Smooth muscle cell (in vitro differentiated cells): ENCODE measurements at regions not wholly inside any gene's neighbourhood (a gene's known extent, or its start where the extent isn't known, plus 50 kb on each side); places are given as distances from the start of the nearest gene placed in this dataset.
A peak's percentile ranks its signal among the peaks of the same experiment; 100 is the strongest.

Experiments
- DNase-seq: peaks from one replicate; lab custom pipeline; 2025; ENCODE audit not compliant: unreplicated experiment; lab: John Stamatoyannopoulos, UW
- H2AFZ ChIP-seq: fragments of 200-600 bp; sonication (generic); 2 replicates; pipeline ENCODE4 v1.6.0; 2016; ENCODE audit warnings: antibody characterized with exemption, low read depth, mild to moderate bottlenecking
- H3F3A ChIP-seq: fragments of 200-600 bp; sonication (generic); 2 replicates; pipeline ENCODE4 v1.6.0; 2017; ENCODE audit warnings: antibody characterized with exemption, low read depth
- H3K27ac ChIP-seq: fragments of 200-600 bp; sonication (generic); 2 replicates; pipeline ENCODE4 v1.5.1; 2016; ENCODE audit warnings: low read depth, mild to moderate bottlenecking
- H3K27me3 ChIP-seq: fragments of 200-600 bp; sonication (generic); 2 replicates; pipeline ENCODE4 v1.6.1; 2016; ENCODE audit warnings: low read depth, mild to moderate bottlenecking
- H3K36me3 ChIP-seq: fragments of 200-600 bp; sonication (generic); 2 replicates; pipeline ENCODE4 v1.5.1; 2016; ENCODE audit warnings: low read depth
- H3K4me1 ChIP-seq: fragments of 200-600 bp; sonication (generic); 2 replicates; pipeline ENCODE4 v1.5.1; 2016; ENCODE audit warnings: low read depth
- H3K4me2 ChIP-seq: fragments of 200-600 bp; sonication (generic); 2 replicates; pipeline ENCODE4 v1.6.0; 2016; ENCODE audit warnings: mild to moderate bottlenecking
- H3K4me3 ChIP-seq: fragments of 200-600 bp; sonication (generic); 2 replicates; pipeline ENCODE4 v1.5.1; 2016; ENCODE audit warnings: mild to moderate bottlenecking
- H3K79me2 ChIP-seq: fragments of 200-600 bp; sonication (generic); 2 replicates; pipeline ENCODE4 v1.6.0; 2016; ENCODE audit warnings: low read depth, mild to moderate bottlenecking
- H3K9ac ChIP-seq: fragments of 200-600 bp; sonication (generic); 2 replicates; pipeline ENCODE4 v1.6.0; 2016; ENCODE audit warnings: low read depth
- H3K9me3 ChIP-seq: fragments of 200-600 bp; sonication (generic); replicated peaks from 2 replicates; pipeline ENCODE4 v1.5.1; 2016; ENCODE audit warnings: low read depth
- H4K20me1 ChIP-seq: fragments of 200-600 bp; sonication (generic); 2 replicates; pipeline ENCODE4 v1.6.0; 2016; ENCODE audit warnings: low read depth
- WGBS: methylation state at CpG from one replicate; pipeline ENCODE4 v1.1.7; 2016; ENCODE audit warnings: low lambda C conversion rate; 5-methylcytosine and 5-hydroxymethylcytosine counted together
- TF ChIP-seq, protein P1 (sequence below): fragments of 200-600 bp; sonication (generic); IDR thresholded peaks from 2 replicates; pipeline ENCODE4 v1.5.1; 2017; ENCODE audit warnings: borderline replicate concordance, mild to moderate bottlenecking, antibody characterized with exemption; ENCODE audit not compliant: insufficient read depth, poor library complexity, severe bottlenecking

DNA sequence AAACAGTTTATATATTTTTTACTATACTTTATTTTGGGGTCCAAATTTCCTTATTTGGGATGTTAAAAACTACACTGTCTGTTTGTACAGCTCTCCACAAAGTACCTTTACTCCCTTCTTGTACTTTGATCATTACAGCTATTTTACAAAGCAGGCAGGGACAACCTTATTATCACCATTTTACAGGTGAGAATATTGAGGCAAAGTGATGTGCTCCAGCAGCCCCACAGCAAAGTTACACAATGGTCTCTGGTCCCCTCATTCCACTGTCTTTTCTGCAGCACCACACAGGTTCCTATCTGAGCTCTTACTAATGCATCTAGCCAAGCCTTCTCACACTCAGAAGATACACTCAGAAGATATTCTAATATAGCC lies 457.3 kb downstream of the RASEF start:
- Histone ChIP-seq H3K4me2 (no peak overlapping the region), H3K4me3 (no peak overlapping the region), H2AFZ (no peak overlapping the region), H3K27ac (no peak overlapping the region), H3K36me3 (no peaks in the 10 kb centered on the region), H4K20me1 (no peaks in the 10 kb centered on the region), H3K9me3 (no peaks in the 10 kb centered on the region), H3K9ac (no peak overlapping the region), H3K79me2 (no peaks in the 10 kb centered on the region), H3K27me3 (peaks cover 28% of the 10 kb centered on the region), H3K4me1 (peaks cover 9% of the 10 kb centered on the region), H3F3A (no peaks in the 10 kb centered on the region)
- TF ChIP-seq, protein P1, sequence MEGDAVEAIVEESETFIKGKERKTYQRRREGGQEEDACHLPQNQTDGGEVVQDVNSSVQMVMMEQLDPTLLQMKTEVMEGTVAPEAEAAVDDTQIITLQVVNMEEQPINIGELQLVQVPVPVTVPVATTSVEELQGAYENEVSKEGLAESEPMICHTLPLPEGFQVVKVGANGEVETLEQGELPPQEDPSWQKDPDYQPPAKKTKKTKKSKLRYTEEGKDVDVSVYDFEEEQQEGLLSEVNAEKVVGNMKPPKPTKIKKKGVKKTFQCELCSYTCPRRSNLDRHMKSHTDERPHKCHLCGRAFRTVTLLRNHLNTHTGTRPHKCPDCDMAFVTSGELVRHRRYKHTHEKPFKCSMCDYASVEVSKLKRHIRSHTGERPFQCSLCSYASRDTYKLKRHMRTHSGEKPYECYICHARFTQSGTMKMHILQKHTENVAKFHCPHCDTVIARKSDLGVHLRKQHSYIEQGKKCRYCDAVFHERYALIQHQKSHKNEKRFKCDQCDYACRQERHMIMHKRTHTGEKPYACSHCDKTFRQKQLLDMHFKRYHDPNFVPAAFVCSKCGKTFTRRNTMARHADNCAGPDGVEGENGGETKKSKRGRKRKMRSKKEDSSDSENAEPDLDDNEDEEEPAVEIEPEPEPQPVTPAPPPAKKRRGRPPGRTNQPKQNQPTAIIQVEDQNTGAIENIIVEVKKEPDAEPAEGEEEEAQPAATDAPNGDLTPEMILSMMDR = no peak
- no peak for DNase-seq

DNA sequence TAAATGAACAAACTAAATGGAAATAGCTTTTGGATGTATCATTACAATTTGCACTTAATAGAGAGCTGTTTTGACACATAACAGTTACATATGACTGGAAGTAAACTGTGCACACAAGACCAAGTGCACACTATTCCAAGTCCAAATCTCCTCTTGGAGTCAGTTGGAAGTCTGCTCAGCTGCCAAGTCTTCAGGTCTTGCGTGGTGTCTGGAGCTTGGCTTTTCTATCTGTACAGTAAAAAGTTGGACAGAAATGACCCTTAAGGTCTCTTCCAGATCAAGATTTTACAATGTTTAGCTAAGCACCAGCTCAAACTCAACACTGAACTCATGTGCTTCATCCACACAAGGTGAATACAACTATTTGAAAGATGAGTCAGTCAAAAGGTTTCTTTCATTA lies 456.9 kb downstream of the RASEF start:
- no peak overlapping the region for H3K4me2 ChIP-seq
- H3K4me3 ChIP-seq = no peak overlapping the region
- H4K20me1 ChIP-seq = no peaks in the 10 kb centered on the region
- no peaks in the 10 kb centered on the region for H3K79me2 ChIP-seq
- WGBS = 81% methylated on average over 1 of the region's 1 CpG
- no peak overlapping the region for H3K27ac ChIP-seq
- H3K36me3 ChIP-seq = no peaks in the 10 kb centered on the region
- H3K9me3 ChIP-seq = no peaks in the 10 kb centered on the region
- no peak overlapping the region for H3K9ac ChIP-seq
- H3F3A ChIP-seq = no peaks in the 10 kb centered on the region
- peaks cover 28% of the 10 kb centered on the region for H3K27me3 ChIP-seq
- no peak overlapping the region for H2AFZ ChIP-seq
- TF ChIP-seq, protein P1 = no peak
- no peak for DNase-seq
- peaks cover 4% of the 10 kb centered on the region for H3K4me1 ChIP-seq

GRCh38 chr9:82606492-82607382 lies 456.2 kb downstream of the RASEF start:
- Histone ChIP-seq H3K27me3 (peaks cover 28% of the 10 kb centered on the region), H3K9ac (no peak overlapping the region), H4K20me1 (no peaks in the 10 kb centered on the region), H3K9me3 (no peaks in the 10 kb centered on the region), H3K27ac (no peak overlapping the region), H3K4me2 (no peak overlapping the region), H3K4me1 (peaks cover under 1% of the 10 kb centered on the region), H3K4me3 (no peak overlapping the region), H3F3A (no peaks in the 10 kb centered on the region), H3K36me3 (no peaks in the 10 kb centered on the region), H3K79me2 (no peaks in the 10 kb centered on the region), H2AFZ (no peak overlapping the region)
- TF ChIP-seq, protein P1 = peak; percentile 71
- WGBS = 51% methylated on average over 7 of the region's 7 CpGs
- DNase-seq = no peak

DNA sequence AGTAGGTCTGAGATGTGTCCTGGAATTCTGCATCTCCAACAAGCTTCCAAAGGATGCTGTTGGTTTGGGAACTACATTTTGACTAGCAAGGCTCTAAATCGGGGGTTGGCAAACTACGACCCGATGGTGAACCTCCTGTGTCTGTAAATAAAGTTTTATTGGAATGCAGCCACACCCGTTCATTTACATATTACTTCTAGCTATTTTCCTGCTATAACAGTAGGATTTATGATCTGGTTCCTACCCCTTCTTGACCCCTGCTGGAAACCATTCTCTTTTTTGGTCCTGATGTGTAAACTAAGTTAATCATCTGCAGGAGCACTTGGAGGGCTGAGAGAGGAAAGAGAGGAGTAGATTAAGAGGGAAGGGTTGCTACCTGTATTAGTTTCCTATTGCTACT lies 454.5 kb downstream of the RASEF start:
- H4K20me1 ChIP-seq = no peaks in the 10 kb centered on the region
- DNase-seq = no peak
- H3F3A ChIP-seq = no peaks in the 10 kb centered on the region
- no peaks in the 10 kb centered on the region for H3K36me3 ChIP-seq
- H2AFZ ChIP-seq = no peak overlapping the region
- H3K9ac ChIP-seq = no peak overlapping the region
- no peak overlapping the region for H3K4me3 ChIP-seq
- no peaks in the 10 kb centered on the region for H3K9me3 ChIP-seq
- H3K27me3 ChIP-seq = peaks cover 28% of the 10 kb centered on the region
- 78% methylated on average over 4 of the region's 4 CpGs for WGBS
- no peak overlapping the region for H3K27ac ChIP-seq
- no peak overlapping the region for H3K4me2 ChIP-seq
- no peaks in the 10 kb centered on the region for H3K4me1 ChIP-seq
- TF ChIP-seq, protein P1 = no peak
- no peaks in the 10 kb centered on the region for H3K79me2 ChIP-seq
